SIG-M5 treated with dmso at 0.1 percent for 504 hours (cell line): ENCODE measurements at regions not wholly inside any gene's neighbourhood (a gene's known extent, or its start where the extent isn't known, plus 50 kb on each side); places are given as distances from the start of the nearest gene placed in this dataset.
"Not testable (repeated sequence)": the region's sequence is repeated elsewhere in the genome, so short reads cannot be mapped to it uniquely, and the experiment has no call there.

Experiments
- DNase-seq: peaks from one replicate; lab custom pipeline; 2025; ENCODE audit not compliant: unreplicated experiment; lab: John Stamatoyannopoulos, UW

DNA sequence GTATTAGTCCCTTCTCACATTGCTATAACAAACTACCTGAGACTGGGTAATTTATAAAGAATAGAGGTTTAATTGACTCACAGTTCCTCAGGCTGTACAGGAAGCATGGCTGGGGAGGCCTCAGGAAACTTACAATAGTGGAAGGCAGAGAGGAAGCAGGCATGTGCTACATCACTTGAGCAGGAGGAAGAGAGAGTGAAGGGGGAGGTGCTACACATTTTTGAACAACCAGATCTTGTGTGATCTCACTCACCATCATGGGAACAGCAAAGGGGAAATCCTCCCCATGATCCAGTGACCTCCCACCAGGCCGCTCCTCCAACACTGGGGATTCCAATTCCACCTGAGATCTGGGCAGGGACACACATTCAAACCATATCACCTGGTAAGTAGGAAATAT is 630.6 kb downstream of the QKI start:
- DNase-seq, result no peak

DNA sequence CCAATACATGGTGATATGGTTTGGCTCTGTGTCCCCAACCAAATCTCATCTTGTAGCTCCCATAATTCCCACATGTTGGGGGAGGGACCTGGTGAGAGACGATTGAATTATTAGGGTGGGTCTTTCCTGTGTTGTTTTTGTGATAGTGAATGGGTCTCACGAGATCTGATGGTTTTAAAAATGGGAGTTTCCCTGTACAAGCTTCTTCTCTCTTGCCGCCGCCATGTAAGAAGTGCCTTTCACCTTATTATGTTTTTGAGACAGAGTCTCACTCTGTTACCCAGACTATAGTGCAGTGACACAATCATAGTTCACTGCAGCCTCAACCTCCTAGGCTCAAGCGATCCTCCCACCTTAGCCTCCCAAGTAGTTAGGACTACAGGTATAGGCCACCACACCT is 629.1 kb downstream of the QKI start:
- DNase-seq, result not testable (repeated sequence)

DNA sequence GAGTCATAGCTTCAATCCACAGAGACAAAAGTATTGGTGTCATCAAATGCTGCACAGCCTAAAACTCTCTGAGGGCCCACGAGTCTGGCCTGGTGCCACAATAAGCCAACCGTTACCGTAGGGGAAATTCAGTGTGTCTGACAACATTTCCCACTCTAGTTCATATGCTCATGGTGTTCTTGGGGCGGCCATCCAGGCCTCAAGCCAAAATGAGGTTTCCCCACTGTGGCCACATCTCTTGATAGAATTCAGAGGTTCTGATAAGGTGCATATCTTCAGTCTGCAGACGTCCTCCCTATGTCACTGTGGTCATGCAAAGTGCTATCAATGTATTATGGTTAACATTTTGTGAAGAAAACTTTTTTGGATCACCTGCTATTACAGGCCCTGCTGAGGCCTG is 627.7 kb downstream of the QKI start:
- no peak for DNase-seq

DNA sequence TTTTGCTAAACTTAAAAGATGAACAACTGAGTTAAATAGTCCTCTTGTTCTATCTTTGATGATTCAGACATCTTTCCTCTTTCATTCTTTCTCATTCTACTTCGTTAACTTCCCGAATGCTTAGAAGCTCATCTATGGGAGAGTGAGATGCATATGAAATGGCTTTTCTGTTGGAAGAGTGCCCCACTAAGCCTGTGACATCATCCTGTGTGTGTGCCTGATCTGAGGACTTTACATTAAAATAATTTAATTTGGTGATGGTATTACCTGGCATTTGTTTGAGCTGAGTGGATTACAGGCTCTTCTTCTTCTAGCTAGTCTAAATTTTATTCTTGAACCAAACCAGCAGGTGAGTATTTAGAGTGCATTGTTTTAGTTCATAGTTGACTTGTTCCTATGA is 626.5 kb downstream of the QKI start:
- DNase-seq, result no peak

DNA sequence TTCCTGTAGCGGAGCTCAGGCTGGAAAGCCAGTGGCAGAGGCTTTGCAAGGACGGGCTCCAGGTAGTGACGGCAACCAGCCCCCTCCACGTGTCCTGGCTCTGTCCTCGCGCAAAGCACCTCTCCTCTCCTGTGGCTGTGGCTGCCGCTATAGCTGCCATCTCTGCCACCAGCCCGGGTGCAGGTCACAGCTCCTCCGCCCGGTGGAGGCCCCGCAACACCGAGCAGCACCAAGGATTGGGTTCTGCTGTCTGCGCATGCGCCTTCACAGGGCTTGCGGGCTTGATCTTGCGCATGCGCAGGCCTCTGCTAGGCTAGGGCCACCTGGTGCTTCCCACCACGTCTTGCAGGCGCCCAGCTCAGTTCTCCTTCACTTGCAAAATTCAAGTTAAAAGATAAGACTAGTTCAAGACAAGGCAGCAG is 625.4 kb downstream of the QKI start:
- peak; percentile 50 for DNase-seq

DNA sequence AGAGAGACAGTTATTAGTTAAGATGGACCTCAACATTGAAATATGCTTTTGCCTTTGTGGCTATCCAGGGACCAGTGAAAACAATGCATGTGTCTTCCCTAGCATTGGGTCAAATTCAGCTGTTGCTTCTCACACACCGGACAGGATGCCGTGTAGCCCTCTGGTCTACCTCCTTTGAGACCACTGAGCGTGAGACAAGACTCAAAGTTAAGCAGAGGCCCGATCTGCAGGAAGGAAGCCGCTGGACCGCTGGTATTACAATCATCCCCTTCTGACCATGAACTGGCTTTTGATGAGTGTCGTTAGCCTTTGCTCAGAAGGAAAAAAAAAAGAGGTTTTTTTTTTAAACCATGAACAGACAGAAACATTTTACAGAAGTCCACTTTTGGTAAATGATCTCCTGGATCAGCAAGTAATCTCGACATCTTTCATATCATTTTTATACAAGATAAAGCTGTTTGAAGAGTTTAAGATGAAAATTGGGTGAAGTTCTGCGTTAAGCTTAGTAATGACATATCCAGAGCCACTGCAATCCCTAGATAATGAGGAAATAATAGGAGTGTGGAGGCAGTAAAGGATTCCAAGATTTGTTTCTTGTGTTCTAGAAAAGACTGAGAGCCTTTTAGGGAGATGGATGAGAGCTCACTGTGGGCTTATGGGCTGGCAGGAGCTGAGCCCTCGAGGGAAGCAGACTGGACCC is 622.8 kb downstream of the QKI start:
- no peak for DNase-seq

DNA sequence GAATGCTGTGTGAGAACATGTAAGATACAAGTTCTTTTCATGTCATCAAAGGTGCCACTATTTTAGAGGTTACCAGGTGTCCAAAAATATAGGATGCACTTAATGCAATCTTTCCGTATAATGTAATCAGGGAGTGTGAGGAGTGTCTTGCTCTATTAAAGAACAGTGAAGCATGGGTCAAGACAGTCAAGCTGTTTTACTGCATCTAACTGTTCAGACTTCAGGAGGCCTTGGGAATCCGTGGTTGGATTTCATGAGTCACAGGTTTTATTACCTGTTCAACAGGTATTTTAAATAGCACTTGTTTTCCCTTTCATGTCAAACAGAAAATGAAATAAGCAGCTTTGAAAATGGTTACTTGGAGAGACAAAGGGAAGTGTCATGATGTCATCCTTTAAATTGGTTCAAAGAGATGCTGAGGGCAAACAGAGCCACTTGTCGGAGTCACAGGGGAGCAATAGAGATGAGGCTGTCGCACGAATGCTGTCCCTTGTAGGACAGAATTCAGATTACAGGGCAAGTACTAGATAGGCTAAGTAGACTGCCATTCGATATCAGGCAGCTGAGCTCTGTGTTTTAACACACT is 621.5 kb downstream of the QKI start:
- peak; percentile 25 for DNase-seq

DNA sequence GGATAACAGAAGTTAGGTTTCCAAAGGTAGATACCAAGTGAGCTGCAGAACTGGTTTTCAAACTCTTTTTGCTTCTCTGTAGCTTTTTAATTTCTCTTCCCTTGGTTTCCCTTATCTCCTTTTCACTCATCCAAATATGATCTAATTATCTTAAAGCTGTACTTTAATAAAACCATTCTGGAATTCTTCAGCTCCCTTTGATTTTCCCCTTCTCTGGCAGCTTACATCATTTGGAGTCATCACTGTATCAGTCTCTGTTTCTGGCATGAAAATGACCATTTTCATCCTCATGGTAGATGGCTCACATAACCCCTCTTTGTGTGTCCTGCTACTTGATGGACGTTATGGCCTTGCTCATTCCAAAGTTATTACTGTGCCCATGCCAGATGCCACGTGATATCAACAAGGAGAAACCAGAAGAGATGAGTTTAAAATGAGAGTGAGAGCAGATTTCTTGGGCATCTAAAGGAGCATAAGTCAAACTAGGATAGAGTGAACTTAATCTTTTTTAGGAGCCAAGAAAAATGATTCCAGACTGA is 620.2 kb downstream of the QKI start:
- no peak for DNase-seq

DNA sequence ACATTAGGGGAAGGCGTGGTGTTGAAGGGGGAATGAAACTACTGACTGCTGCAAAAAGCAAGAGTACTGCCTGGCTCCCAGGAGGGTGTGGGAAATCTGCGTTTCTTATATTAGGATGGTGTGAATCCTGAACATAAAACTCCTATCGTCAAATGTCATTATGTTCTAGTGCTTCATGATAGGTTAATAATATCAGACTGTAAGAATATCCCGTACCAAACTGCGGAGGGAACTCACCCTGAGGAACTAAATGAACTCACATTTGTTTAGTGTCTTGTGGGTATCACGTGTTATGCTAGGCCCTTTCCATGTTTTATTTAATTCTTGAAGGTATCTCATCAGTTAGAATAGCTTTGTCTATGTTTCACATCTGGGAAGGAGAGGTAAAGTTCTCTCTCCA is 610.7 kb downstream of the QKI start:
- DNase-seq, result no peak

DNA sequence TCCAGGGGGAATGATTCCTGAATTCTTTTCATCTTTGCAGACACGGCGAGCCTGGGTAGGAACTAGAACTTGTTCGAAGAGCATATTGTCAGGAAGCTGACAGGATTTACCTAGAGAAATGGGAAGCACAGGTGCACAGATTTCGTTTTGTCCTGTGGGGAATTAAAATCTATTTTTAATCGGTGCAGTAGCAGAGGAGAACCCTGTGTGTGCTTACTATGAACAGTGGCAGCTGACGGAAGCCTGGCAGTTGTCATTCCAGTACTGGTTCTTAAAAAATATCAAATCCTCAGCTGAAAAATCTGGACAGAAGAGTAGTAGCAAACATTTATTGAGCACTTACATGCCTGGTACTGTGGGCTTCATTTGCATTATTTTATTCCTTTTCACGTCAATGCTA is 609.0 kb downstream of the QKI start:
- DNase-seq, result no peak

DNA sequence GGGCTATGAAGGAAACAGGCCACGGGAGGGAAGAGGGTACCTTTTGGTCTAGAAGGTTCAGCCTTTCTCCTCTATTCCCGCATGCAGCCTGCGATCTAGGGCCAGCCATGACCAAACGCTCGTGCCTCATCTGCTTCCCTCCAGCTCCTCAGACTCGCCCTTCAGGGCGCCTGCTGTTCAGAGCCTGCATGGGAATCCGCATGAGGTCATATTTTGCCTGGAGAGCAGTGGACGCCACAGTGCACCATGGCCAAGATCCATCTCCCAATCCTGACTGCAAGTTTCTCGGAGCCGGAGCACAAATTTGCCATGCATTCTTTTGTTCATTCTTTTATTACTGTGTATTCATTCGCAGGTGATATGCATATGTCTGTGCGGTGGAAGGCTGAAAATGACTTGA is 608.1 kb downstream of the QKI start:
- no peak for DNase-seq

DNA sequence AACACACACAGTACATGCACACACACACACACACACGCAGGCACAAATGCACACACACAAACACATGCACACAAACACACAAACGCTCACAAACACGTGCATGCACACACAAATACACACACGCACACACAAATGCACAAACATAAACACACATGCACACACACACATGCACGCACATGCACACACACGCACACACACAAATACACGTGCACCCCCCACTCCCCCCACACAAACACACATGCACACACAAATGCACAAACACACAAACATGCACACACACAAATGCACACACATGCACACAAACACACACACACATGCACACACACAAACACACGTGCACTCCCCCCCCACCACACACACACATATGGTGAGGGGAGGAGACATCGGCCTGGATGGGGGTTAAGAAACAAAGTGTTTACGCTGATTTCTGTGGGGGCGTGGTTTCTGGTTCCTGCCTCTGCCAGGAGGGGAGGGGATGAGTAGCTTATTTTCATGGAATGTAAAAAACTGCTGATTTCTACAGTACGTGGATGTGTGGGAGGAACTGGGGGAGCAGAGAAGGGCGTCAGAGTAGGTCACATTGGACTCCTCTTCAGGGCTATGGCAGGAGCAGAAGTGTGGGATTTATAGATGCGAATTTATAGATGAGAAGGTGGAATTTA is 607.2 kb downstream of the QKI start:
- DNase-seq, result no peak

DNA sequence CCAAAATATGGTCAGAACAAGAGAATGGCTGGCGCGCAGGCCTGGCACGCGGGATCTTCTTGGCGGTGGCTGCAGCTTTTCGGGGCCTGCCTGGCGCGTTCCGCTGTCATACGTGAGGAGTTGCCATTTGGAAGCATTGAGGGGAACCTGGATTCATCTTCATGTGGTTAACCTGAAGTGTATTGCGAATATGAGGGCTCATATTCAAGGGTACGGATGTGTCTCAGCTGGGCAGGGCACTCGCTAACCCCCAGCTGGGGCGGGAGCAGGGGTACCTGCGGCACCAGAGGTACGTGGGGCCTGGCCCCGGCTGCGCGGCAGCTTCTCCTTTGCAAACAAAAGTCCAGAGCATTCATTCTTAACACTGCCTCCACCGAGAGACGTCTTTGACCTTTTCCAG is 605.6 kb downstream of the QKI start:
- no peak for DNase-seq

DNA sequence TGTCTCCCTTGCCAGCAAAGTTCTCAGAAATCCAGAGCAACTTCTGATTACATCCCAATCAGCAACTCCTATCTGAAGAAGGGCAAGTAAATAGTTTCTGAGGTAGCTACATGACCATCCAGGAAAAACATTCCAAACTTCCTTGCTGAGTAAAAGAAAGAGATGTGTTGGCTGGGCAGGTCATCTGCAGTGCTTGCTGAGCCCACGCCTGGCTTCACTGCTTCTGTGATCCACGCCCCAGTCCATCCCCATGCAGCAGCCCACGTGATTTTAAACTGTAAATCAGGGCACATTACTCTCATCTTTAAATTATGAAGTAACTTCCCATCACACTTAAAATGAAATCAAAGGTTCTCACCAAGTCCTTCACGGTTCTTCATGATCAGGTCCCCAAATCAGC is 603.6 kb downstream of the QKI start:
- DNase-seq, result no peak

DNA sequence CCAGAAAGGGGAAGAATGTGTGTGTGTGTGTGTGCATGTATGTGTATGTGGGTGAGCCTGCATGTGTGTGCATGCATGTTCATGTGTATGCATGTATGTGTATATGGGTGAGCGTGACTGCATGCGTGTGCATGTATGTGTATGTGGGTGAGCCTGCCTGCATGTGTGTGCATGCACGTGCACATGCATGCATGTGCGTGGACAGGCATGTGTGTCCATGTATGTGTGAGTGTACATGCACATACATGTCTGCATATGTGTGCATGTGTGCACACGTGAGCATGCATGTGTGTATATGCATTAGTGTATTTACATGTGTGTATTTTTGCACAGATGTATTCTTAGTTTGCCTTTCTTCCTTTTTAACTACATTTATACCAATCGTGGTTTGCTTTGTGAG is 601.5 kb downstream of the QKI start:
- DNase-seq, result no peak

DNA sequence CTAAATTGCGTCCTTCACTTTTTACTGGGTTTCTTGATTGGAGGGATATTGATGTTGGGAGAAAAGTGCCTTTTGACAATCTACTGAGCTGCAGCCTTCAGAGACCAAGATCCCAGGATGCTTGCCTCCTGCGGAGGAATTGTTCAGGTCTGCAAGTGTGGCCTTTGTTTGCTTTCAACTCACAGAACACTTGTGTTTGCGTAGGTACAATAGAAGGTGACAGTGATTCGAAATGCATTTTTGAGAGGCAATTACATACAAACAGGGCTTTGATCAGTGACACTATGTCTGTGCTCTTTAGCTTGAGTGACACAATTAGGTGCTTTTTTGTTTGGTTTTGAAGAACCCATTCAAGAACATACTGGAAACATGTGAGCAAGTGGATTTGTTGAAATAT is 600.6 kb downstream of the QKI start:
- no peak for DNase-seq

DNA sequence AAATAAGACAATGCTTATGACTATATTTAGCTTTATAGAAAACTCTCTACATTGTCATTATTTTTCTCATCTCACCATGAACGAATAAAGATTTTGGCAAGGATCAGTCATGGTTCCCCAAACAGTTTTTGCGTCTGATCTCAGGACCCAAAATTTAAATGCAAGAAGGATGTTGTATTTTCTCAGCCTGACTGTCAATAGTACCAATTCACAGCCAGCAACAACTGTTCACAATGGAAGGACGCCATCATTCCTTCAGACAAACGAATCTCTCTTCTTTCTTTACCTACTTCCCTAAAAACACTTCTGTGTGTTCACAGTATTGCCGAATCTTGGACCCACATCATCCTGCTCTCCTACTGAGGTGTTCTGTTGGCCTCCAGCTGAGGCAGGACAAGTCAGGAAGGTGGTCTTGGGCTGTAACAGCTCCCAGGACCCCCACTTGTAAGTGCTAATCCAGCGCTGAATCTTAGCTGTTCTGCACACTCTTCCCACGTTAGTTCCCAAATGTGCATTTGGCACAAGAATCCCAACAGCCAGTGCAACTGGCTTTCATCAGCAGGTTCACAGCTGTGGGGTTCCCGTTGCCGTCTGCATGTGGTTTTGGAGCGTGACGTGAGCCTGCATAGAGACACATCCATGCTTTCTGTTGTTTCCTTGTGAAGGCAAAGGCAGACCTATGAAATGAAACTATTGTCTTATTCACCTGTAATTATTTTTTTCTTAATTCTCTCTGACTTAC is 600.0 kb downstream of the QKI start:
- no peak for DNase-seq

DNA sequence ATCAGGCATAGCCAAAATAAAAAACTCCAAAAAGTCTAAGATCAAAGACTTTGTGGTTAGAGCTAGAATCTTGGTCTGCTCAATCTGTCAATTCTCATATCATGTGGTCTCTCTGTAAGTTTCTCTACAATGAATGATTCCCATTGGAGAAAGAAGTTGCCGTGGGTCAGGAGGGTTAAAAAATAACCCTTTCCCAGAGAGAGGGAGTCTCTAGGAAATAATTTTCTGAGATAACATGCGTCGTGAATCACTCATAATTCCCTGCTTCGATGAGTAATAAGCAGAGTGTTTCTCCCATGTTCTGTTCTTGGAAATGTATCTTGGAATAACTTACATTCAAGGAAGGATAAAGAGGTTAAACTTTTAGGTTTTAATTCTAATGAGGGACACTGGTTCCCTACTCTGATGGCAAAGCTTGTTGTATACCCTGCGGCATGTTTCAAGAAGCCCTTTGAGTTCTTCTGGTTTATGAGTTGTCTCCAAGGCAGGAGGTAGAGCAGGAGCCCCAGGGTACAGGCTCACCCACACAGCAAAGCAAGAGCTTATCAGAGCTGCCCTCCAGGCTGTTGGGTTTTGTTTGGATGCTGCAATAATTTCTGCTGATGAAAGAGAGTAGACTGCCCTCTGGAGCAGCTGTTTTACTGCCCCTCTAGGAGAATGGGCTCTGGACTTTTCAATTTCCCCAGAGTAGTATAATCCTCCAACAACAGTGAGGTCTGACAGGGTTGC is 599.1 kb downstream of the QKI start:
- no peak for DNase-seq

DNA sequence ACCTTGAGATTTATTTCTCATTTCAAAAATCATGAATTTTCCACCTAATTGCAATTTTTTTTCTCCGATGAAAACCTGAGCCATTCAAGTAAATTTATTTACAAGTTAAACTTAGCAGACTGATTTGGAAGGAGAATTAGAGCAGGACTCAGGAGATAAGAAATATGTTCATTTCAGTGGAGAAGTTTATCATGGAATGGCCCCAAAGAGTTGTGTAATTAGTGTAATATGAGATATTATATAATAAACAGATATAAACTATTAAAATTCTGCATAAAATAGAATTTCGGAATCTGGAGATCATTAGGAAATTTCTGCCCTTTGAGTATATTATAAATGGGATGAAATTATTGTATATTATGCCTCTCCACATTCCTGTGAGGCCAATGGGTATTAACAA is 596.8 kb downstream of the QKI start:
- DNase-seq, result no peak

DNA sequence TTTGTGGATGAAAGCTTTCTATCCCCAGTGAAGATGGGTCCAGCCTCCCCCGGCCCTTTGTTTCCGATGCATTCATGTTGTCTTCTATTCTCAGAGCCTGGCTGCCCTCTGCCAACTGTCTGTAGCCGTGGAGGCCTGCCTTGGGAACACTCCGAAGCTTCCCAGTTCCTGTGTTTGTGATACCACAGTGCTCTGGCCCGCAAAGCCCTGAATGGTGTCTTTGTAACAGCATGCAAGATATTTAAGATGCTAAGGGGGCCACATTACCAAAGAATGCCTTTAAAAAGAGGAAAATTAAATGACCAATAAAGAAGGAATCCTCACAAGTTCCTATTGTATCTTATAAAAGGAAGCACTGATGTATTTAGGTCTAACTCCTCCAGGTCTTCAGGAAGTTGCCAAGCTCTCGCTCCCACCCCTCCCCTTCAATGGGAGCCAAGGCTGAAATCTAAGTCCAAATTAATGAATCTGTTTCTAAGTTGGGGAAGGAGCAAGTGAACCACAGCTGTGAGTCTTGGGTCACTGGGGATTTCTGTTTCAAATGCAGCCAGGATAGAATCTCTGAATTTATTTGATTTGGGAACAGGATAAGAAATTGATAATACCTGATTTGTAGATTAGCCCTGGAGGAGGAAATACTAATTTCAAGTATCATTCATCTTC is 596.1 kb downstream of the QKI start:
- no peak for DNase-seq

DNA sequence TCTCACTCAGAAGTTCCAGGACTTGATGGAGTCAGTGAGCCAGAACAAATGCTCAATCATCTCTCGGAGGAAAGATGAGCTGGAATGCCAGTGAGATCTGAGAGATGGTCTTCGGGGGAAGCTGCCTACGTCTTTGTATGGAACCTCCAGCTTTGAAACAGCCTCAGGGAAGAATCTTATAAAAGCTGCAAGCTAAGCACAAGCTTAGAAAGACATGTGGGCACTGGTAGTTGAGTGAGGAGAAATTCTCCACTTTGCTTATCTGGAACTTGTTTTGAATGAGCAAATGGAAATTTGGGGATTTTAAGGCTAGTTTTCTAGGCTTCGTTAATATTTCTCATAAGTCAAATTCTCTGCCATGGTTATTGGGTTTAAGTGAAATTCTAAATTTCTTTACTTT is 594.4 kb downstream of the QKI start:
- DNase-seq, result no peak
